ENCODE measurements at regions not wholly inside any gene's neighbourhood (a gene's known extent, or its start where the extent isn't known, plus 50 kb on each side); places are given as distances from the start of the nearest gene placed in this dataset.

- H3K36me3 Mint-ChIP-seq (ENCODE audit: insufficient read depth in 1 of 3, low read depth in 3 of 3): no peaks in the 10 kb centered on the region
- Histone ChIP-seq H3K4ac (ENCODE audit: low read depth, low read length) (no peak overlapping the region), H2BK12ac (ENCODE audit: insufficient read length, low read depth, low read length) (no peak overlapping the region), H2BK5ac (ENCODE audit: insufficient read length, low read length) (no peak overlapping the region), H3K4me1 (ENCODE audit: insufficient read depth, low read length) (no peaks in the 10 kb centered on the region), H3K9me3 (ENCODE audit: control insufficient read depth, low read depth, low read length) (no peaks in the 10 kb centered on the region), H2BK20ac (ENCODE audit: low read depth, low read length, poor library complexity, severe bottlenecking) (no peak overlapping the region), H3K4me2 (ENCODE audit: insufficient read depth, insufficient read length, low read length) (no peak overlapping the region), H3K18ac (ENCODE audit: insufficient read length, low read depth, low read length) (no peak overlapping the region), H3K9ac (ENCODE audit: extremely low read depth, insufficient read length, low read length) (no peak overlapping the region), H2AK5ac (ENCODE audit: insufficient read length, low read length) (no peak overlapping the region), H4K5ac (ENCODE audit: insufficient read length, low read depth, low read length) (no peak overlapping the region), H2BK120ac (ENCODE audit: low read depth, low read length, poor library complexity, severe bottlenecking) (no peak overlapping the region), H4K20me1 (ENCODE audit: control insufficient read depth, insufficient read depth, insufficient read length) (no peaks in the 10 kb centered on the region), H2AFZ (ENCODE audit: low read length) (no peak overlapping the region), H3K14ac (ENCODE audit: insufficient read depth, low read length) (no peak overlapping the region), H3K27ac (ENCODE audit: insufficient read length, low read depth, low read length) (no peak overlapping the region), H3K79me1 (ENCODE audit: insufficient read depth, low read depth, low read length, poor library complexity, severe bottlenecking) (no peaks in the 10 kb centered on the region), H3T11ph (ENCODE audit: low read length) (no peak overlapping the region), H3K23ac (ENCODE audit: insufficient read length, low read depth, low read length) (no peak overlapping the region), H3K23me2 (ENCODE audit: insufficient read length, low read depth, low read length, poor library complexity, severe bottlenecking) (no peaks in the 10 kb centered on the region), H2BK15ac (ENCODE audit: low read depth, low read length) (no peak overlapping the region), H3K79me2 (ENCODE audit: insufficient read depth, low read length) (no peaks in the 10 kb centered on the region), H4K91ac (ENCODE audit: insufficient read length, low read depth, low read length) (no peak overlapping the region), H3K56ac (ENCODE audit: insufficient read length, low read depth, low read length) (no peak overlapping the region), H3K27me3 (ENCODE audit: insufficient read depth, low read length) (no peaks in the 10 kb centered on the region; the same call in 1 of the 2 replicates), H4K8ac (replicated peaks; ENCODE audit: insufficient read length, low read depth, low read length) (no peak overlapping the region)
- H3K27me3 Mint-ChIP-seq (ENCODE audit: low read depth): no peaks in the 10 kb centered on the region
- H3K9me3 Mint-ChIP-seq: no peaks in the 10 kb centered on the region; a peak in 1 of 5 replicates
- no CpG with 5 or more reads among the region's 4 CpGs for WGBS (ENCODE audit: extremely low coverage, insufficient read length, low lambda C conversion rate)
- H3K27ac Mint-ChIP-seq: no peak overlapping the region
- no peak for TF ChIP-seq CTCF (conservative IDR thresholded peaks at IDR 0.05)
- no peak for DNase-seq
- no peaks in the 10 kb centered on the region for H3K4me1 Mint-ChIP-seq
- no peak overlapping the region for H3K4me3 Mint-ChIP-seq
These were observed 166.2 kb upstream of the CPNE8 start for GRCh38 chr12:39071611-39072010.

Measured in H9 (cell line).